IMR-90 (cell line): ENCODE measurements at regions not wholly inside any gene's neighbourhood (a gene's known extent, or its start where the extent isn't known, plus 50 kb on each side); places are given as distances from the start of the nearest gene placed in this dataset.

Experiments used
- BHLHE40 ChIP-seq: fragments of 150-350 bp; IDR thresholded peaks from 2 replicates; pipeline ENCODE4 v1.6.1; 2016; ENCODE audit warnings: mild to moderate bottlenecking, low read depth, low read length
- CEBPB ChIP-seq: IDR thresholded peaks from 2 replicates; pipeline ENCODE4 v1.6.1; 2012; ENCODE audit warnings: low read depth, low read length, improper control_type of control experiment
- CTCF ChIP-seq: conservative IDR thresholded peaks from 2 replicates; pipeline ENCODE4 v1.5.1; 2012; ENCODE audit warnings: mild to moderate bottlenecking, low read depth, low read length, improper control_type of control experiment
- MAZ ChIP-seq: IDR thresholded peaks from 2 replicates; pipeline ENCODE4 v1.6.1; 2012; ENCODE audit warnings: low read depth, mild to moderate bottlenecking, low read length, improper control_type of control experiment, moderate library complexity, borderline replicate concordance
- MXI1 ChIP-seq: IDR thresholded peaks from 2 replicates; pipeline ENCODE4 v1.6.1; 2012; ENCODE audit warnings: low read depth, mild to moderate bottlenecking, low read length, moderate library complexity, borderline replicate concordance
- POLR2A ChIP-seq: IDR thresholded peaks from 2 replicates; pipeline ENCODE4 v1.6.1; 2012; ENCODE audit warnings: mild to moderate bottlenecking, low read depth, low read length
- RAD21 ChIP-seq: IDR thresholded peaks from 2 replicates; pipeline ENCODE4 v1.6.1; 2012; ENCODE audit warnings: low read length, improper control_type of control experiment
- RCOR1 ChIP-seq: IDR thresholded peaks from 2 replicates; pipeline ENCODE4 v1.6.1; 2012; ENCODE audit warnings: mild to moderate bottlenecking, low read length, improper control_type of control experiment; ENCODE audit not compliant: insufficient replicate concordance

- no peak for TF ChIP-seq CTCF
- no peak for TF ChIP-seq POLR2A
- no peak for TF ChIP-seq MAZ
- no peak for TF ChIP-seq RCOR1
- no peak for TF ChIP-seq CEBPB
- no peak for TF ChIP-seq MXI1
- no peak for TF ChIP-seq RAD21
- TF ChIP-seq BHLHE40, result no peak
These were observed 364.4 kb downstream of the C16orf95 start for GRCh38 chr16:86952769-86953168.
